GM19455 (cell line): ENCODE measurements at regions not wholly inside any gene's neighbourhood (a gene's known extent, or its start where the extent isn't known, plus 50 kb on each side); places are given as distances from the start of the nearest gene placed in this dataset.

ENCODE experiments used
- ATAC-seq: cut with Tn5 transposase; IDR thresholded peaks from one replicate; pipeline ENCODE4 v1.9.1; 2021; ENCODE audit not compliant: unreplicated experiment

GRCh38 chr22:49282596-49282995 is 545.1 kb downstream of the BRD1 start:
- ATAC-seq: no peak

- ATAC-seq: no peak
Measured at GRCh38 chr22:49281467-49282340, 546.0 kb downstream of the BRD1 start.

- ATAC-seq: no peak
Measured at GRCh38 chr22:49278340-49278739, 549.3 kb downstream of the BRD1 start.

GRCh38 chr22:49276567-49276966 is 551.1 kb downstream of the BRD1 start:
- no peak for ATAC-seq

GRCh38 chr22:49274754-49275380 is 552.8 kb downstream of the BRD1 start:
- no peak for ATAC-seq

- no peak for ATAC-seq
Measured at GRCh38 chr22:49272546-49273125, 555.0 kb downstream of the BRD1 start.

GRCh38 chr22:49271831-49272230 is 555.8 kb downstream of the BRD1 start:
- ATAC-seq: no peak

GRCh38 chr22:49271369-49271727 is 556.3 kb downstream of the BRD1 start:
- ATAC-seq: no peak

- ATAC-seq: no peak
Measured at GRCh38 chr22:49270595-49271368, 556.9 kb downstream of the BRD1 start.

GRCh38 chr22:49269928-49270327 is 557.7 kb downstream of the BRD1 start:
- ATAC-seq: no peak

GRCh38 chr22:49269371-49269770 is 558.3 kb downstream of the BRD1 start:
- ATAC-seq: no peak

- no peak for ATAC-seq
Measured at GRCh38 chr22:49268924-49269323, 558.7 kb downstream of the BRD1 start.

GRCh38 chr22:49267996-49268395 is 559.7 kb downstream of the BRD1 start:
- ATAC-seq: no peak

GRCh38 chr22:49266561-49267519 is 560.8 kb downstream of the BRD1 start:
- ATAC-seq: no peak

GRCh38 chr22:49264696-49265095 is 563.0 kb downstream of the BRD1 start:
- no peak for ATAC-seq

- ATAC-seq: no peak
Measured at GRCh38 chr22:49263101-49263500, 564.6 kb downstream of the BRD1 start.

GRCh38 chr22:49262167-49262566 is 565.5 kb downstream of the BRD1 start:
- no peak for ATAC-seq

- ATAC-seq: no peak
Measured at GRCh38 chr22:49261616-49262015, 566.1 kb downstream of the BRD1 start.

GRCh38 chr22:49260681-49261580 is 566.7 kb downstream of the BRD1 start:
- no peak for ATAC-seq
